PFSK-1 (cell line): ENCODE measurements at regions not wholly inside any gene's neighbourhood (a gene's known extent, or its start where the extent isn't known, plus 50 kb on each side); places are given as distances from the start of the nearest gene placed in this dataset.

Experiments
- FOXP2 ChIP-seq: optimal IDR thresholded peaks from 2 replicates; pipeline ENCODE3; 2011; ENCODE audit warnings: borderline replicate concordance, control low read depth, inconsistent platforms; ENCODE audit not compliant: insufficient read depth; ENCODE audit errors: extremely low read length, extremely low read depth
- POLR2AphosphoS5 ChIP-seq: IDR thresholded peaks from 2 replicates; pipeline ENCODE4 v1.6.1; 2012; ENCODE audit warnings: low read depth, mild to moderate bottlenecking, control low read depth, low read length, moderate library complexity
- SIN3A ChIP-seq: IDR thresholded peaks from 2 replicates; pipeline ENCODE4 v1.6.1; 2012; ENCODE audit warnings: mild to moderate bottlenecking, low read length, moderate library complexity, borderline replicate concordance; ENCODE audit not compliant: insufficient read depth
- TAF1 ChIP-seq: IDR thresholded peaks from 2 replicates; pipeline ENCODE4 v1.6.1; 2012; ENCODE audit warnings: low read length, control low read depth, borderline replicate concordance; ENCODE audit not compliant: insufficient read depth
- TF ChIP-seq, protein P1 (sequence below), 2 experiments: IDR thresholded peaks; 2 replicates each; pipeline versions ENCODE4 v1.6.1 to v1.8.0; 2011 to 2012; ENCODE audit warnings: low read depth in 2 of 2, low read length in 2 of 2, control low read depth in 1 of 2, inconsistent platforms in 1 of 2, mild to moderate bottlenecking in 1 of 2, moderate library complexity in 1 of 2; ENCODE audit not compliant: insufficient read depth in 1 of 2

DNA sequence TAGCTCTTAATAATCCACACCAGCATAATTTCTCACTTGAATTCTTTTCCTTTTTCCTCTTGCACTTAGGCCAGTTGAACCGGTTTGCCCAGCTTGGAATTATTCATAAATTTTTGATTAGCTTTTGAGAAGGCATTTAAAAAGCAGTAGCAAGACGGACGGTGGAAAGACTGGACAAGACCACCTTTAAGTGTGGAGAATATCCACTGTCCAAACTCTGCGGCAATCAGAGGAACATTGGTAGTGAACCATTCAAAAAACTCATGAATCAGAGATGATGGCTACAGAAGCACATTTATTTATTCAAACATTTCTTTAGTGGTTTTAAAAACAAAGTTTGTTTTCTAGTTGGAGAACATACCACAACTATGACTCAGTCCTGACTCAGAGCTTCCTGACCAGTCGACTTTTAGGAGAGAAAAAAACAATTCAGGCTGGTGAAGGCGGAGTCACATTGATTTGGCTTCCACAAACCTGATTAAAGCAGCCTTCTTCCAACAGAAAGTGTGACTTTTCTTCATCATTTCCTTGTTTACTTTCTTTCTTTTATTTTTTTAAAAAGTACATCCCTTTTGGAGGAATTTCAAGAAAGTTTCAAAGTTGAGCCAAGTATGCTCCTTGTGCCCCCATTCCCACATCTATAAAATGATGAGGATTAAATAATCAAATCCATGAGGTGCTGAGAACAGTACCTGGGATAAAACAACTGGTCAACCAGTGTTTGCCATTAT is 128.8 kb downstream of the ADSS2 start:
- TF ChIP-seq FOXP2 (no peak), SIN3A (no peak), POLR2AphosphoS5 (no peak), TAF1 (no peak)
- TF ChIP-seq, protein P1, sequence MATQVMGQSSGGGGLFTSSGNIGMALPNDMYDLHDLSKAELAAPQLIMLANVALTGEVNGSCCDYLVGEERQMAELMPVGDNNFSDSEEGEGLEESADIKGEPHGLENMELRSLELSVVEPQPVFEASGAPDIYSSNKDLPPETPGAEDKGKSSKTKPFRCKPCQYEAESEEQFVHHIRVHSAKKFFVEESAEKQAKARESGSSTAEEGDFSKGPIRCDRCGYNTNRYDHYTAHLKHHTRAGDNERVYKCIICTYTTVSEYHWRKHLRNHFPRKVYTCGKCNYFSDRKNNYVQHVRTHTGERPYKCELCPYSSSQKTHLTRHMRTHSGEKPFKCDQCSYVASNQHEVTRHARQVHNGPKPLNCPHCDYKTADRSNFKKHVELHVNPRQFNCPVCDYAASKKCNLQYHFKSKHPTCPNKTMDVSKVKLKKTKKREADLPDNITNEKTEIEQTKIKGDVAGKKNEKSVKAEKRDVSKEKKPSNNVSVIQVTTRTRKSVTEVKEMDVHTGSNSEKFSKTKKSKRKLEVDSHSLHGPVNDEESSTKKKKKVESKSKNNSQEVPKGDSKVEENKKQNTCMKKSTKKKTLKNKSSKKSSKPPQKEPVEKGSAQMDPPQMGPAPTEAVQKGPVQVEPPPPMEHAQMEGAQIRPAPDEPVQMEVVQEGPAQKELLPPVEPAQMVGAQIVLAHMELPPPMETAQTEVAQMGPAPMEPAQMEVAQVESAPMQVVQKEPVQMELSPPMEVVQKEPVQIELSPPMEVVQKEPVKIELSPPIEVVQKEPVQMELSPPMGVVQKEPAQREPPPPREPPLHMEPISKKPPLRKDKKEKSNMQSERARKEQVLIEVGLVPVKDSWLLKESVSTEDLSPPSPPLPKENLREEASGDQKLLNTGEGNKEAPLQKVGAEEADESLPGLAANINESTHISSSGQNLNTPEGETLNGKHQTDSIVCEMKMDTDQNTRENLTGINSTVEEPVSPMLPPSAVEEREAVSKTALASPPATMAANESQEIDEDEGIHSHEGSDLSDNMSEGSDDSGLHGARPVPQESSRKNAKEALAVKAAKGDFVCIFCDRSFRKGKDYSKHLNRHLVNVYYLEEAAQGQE (IDR thresholded peaks at IDR 0.05; ENCODE audit: insufficient read depth in 1 of 2, low read depth in 2 of 2, low read length in 2 of 2), result no peak

DNA sequence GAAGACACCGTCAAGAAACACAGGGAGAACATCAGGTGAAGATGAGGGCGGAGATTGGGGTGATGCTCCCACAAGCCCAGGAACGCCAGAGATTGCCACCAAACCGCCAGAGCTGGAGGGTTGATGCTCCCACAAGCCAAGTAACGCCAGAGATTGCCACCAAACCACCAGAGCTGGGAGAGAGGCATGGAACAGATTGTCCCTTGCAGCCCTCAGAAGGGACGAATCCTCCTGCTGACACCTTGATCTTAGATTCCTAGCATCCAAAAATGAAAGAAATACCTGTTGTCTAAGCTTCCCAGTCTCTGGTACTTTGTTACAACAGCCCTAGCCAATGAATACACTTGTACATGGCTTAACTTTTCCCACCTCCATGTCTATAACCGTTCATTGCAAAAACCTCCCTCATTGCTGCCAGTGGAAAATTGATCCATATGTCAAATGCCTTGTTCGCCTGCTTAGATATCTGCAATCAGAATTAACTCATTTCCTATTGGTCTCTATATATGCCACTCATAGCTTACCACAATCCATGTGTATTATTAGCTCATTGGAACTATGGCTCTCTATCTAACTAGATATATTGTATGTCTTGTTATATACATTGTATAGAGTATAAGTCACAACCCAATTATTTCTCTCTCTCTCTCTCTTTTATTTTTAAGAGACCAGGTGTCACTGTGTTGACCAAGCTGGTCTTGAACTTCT is 127.4 kb downstream of the ADSS2 start:
- TF ChIP-seq FOXP2, result no peak
- no peak for TF ChIP-seq TAF1
- no peak for TF ChIP-seq SIN3A
- TF ChIP-seq, protein P1 (IDR thresholded peaks at IDR 0.05; ENCODE audit: insufficient read depth in 1 of 2, low read depth in 2 of 2, low read length in 2 of 2), result no peak
- no peak for TF ChIP-seq POLR2AphosphoS5

DNA sequence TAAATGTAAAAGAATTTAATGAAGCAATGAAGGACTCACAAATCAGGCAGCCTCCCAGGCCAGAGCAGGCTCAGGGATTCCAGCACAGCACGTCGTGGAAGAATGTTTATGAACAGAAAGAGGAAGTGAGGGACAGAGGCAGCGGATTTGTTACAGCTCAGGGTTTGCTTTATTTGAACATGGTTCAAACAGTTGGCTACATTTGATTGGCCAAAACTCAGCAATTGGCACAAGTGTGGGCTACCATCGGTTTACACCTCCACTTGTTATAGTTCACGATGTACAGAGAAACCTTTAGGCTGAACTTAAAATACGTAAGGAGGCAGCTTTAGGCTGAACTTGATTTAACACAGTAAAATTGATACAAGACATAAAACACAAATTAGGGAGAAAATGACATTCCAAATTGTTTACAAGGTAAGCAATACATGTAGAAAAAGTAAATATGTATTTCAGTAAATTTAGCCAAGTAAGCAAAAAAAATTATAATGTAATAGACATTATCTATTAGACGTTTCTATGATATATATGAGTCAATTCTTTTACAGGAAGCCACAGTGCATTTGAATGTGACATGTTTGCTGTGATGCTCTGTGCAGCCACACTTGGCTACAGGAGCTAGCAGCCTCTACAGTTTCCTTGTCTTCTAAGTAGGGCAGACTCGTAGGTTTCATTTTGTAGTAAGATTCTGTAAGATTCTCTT is 126.5 kb downstream of the ADSS2 start:
- TF ChIP-seq TAF1 (no peak), POLR2AphosphoS5 (no peak), SIN3A (no peak), FOXP2 (no peak)
- TF ChIP-seq, protein P1 (IDR thresholded peaks at IDR 0.05; ENCODE audit: insufficient read depth in 1 of 2, low read depth in 2 of 2, low read length in 2 of 2), result no peak

DNA sequence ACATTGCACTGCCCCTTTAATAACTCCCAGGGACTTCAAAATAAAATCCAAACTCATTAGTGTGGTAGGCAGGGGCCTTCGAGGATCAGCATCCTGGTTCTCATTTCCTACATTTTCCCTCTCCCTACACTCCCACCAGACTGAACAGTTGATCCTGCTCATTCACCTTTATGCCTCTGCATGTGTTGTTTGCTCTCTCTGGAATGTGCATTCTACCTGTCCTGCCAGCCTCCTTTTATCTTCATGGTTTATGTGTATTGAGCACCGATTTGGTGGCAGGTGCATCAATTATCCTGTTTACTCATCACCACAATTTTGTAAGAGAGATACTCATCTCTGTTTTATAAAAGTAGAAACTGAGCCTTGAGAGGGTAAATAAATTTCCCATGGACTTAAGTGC is 125.0 kb downstream of the ADSS2 start:
- TF ChIP-seq POLR2AphosphoS5, result no peak
- no peak for TF ChIP-seq SIN3A
- TF ChIP-seq, protein P1 (IDR thresholded peaks at IDR 0.05; ENCODE audit: insufficient read depth in 1 of 2, low read depth in 2 of 2, low read length in 2 of 2), result no peak
- no peak for TF ChIP-seq FOXP2
- TF ChIP-seq TAF1, result no peak
